ENCODE measurements at regions not wholly inside any gene's neighbourhood (a gene's known extent, or its start where the extent isn't known, plus 50 kb on each side); places are given as distances from the start of the nearest gene placed in this dataset.

- TF ChIP-seq, protein P1, sequence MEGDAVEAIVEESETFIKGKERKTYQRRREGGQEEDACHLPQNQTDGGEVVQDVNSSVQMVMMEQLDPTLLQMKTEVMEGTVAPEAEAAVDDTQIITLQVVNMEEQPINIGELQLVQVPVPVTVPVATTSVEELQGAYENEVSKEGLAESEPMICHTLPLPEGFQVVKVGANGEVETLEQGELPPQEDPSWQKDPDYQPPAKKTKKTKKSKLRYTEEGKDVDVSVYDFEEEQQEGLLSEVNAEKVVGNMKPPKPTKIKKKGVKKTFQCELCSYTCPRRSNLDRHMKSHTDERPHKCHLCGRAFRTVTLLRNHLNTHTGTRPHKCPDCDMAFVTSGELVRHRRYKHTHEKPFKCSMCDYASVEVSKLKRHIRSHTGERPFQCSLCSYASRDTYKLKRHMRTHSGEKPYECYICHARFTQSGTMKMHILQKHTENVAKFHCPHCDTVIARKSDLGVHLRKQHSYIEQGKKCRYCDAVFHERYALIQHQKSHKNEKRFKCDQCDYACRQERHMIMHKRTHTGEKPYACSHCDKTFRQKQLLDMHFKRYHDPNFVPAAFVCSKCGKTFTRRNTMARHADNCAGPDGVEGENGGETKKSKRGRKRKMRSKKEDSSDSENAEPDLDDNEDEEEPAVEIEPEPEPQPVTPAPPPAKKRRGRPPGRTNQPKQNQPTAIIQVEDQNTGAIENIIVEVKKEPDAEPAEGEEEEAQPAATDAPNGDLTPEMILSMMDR (conservative IDR thresholded peaks at IDR 0.05; ENCODE audit: low read depth, low read length) = no peak
Measured at GRCh38 chr11:90840071-90840470, 617.2 kb upstream of the CHORDC1 start.

GRCh38 chr11:90836031-90836430 is 613.2 kb upstream of the CHORDC1 start:
- no peak for DNase-seq (ENCODE audit: low read depth)
- no peak overlapping the region for H3K4me3 ChIP-seq (ENCODE audit: low read depth, low read length)
- TF ChIP-seq, protein P1 (conservative IDR thresholded peaks at IDR 0.05; ENCODE audit: low read depth, low read length) = no peak

More at GRCh38 chr11:90840071-90840470, 617.2 kb upstream of the CHORDC1 start:
- H3K4me3 ChIP-seq (ENCODE audit: low read depth, low read length) = no peak overlapping the region
- no peak for DNase-seq (ENCODE audit: low read depth)

- DNase-seq (ENCODE audit: low read depth) = no peak
- no peak overlapping the region for H3K4me3 ChIP-seq (ENCODE audit: low read depth, low read length)
- TF ChIP-seq, protein P1 (conservative IDR thresholded peaks at IDR 0.05; ENCODE audit: low read depth, low read length) = no peak
Measured at GRCh38 chr11:90823446-90823845, 600.6 kb upstream of the CHORDC1 start.

DNA sequence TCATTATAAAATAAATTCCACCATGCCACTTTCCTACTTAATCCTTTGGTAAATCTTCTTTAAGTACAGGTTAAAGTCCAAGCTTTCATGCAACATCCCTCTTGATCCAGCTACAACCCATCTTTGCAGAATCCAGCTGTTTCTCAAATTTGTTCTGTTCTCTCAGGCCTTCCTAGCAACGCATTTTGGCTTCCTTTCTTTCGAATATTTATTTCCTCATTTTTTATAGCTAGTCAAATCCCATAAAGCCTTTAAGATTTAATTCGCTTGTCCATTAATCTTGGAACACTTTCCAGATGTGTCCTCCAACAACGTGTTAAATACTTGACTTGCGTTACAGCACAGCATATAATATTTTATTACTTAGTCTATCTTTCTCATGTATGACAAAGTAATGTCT is 600.1 kb upstream of the CHORDC1 start:
- TF ChIP-seq, protein P1 (conservative IDR thresholded peaks at IDR 0.05; ENCODE audit: low read depth, low read length) = no peak
- H3K4me3 ChIP-seq (ENCODE audit: low read depth, low read length) = no peak overlapping the region
- no peak for DNase-seq (ENCODE audit: low read depth)

DNA sequence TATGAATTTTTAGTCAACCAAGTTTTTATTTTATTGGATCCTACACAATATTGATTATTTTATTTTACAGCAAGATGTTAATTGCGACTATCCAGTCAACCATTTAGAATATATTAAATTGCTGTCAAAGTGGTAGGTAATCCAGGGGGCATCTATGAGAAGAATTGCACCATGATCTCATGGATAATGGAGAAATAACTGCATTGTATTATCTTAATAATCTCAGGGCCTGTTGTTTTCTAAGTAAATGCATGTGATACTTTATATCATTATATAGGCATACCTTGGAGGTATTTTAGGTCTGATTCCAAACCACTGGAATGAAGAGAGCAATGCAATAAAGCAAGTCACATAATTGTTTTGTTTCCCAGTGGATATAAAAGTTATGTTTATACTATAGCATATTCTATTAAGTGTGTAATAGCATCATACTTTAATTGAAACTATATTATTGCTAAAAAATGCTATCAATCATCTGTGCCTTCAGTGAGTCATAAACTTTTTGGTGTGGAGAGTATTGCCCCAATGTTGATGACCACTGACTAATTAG is 595.4 kb upstream of the CHORDC1 start:
- DNase-seq (ENCODE audit: low read depth) = no peak
- TF ChIP-seq, protein P1 (conservative IDR thresholded peaks at IDR 0.05; ENCODE audit: low read depth, low read length) = no peak
- H3K4me3 ChIP-seq (ENCODE audit: low read depth, low read length) = no peak overlapping the region

GRCh38 chr11:90809581-90809980 is 586.7 kb upstream of the CHORDC1 start:
- no peak overlapping the region for H3K4me3 ChIP-seq (ENCODE audit: low read depth, low read length)
- DNase-seq (ENCODE audit: low read depth) = no peak
- TF ChIP-seq, protein P1 (conservative IDR thresholded peaks at IDR 0.05; ENCODE audit: low read depth, low read length) = no peak

GRCh38 chr11:90805172-90805571 is 582.3 kb upstream of the CHORDC1 start:
- no peak overlapping the region for H3K4me3 ChIP-seq (ENCODE audit: low read depth, low read length)
- TF ChIP-seq, protein P1 (conservative IDR thresholded peaks at IDR 0.05; ENCODE audit: low read depth, low read length) = no peak
- peak; percentile 8 for DNase-seq (ENCODE audit: low read depth)
